HG02588 (cell line): ENCODE measurements at regions not wholly inside any gene's neighbourhood (a gene's known extent, or its start where the extent isn't known, plus 50 kb on each side); places are given as distances from the start of the nearest gene placed in this dataset.

Experiments used
- ATAC-seq: cut with Tn5 transposase; IDR thresholded peaks from one replicate; pipeline ENCODE4 v1.9.1; 2021; ENCODE audit warnings: mild to moderate bottlenecking, moderate library complexity; ENCODE audit not compliant: unreplicated experiment

DNA sequence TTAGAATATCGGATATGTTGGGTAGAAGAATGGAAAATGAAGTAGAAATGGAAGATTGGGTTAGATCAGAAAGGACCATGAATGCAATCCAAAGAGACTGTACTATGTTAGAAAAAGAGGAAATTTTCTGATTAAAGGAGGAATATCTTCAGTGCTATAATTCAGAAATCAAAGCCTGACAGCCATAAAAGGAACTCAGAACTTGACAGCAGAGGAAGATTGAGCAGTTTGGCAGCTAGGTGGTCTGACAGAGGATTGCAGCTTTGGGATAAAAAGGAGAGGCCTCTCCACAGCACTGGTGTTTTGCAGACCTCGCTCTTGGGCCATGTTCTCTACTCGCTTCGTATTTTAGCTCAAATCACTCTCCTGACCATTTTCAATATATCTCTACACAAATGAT, 354.8 kb upstream of the SOX5 start:
- ATAC-seq = no peak

DNA sequence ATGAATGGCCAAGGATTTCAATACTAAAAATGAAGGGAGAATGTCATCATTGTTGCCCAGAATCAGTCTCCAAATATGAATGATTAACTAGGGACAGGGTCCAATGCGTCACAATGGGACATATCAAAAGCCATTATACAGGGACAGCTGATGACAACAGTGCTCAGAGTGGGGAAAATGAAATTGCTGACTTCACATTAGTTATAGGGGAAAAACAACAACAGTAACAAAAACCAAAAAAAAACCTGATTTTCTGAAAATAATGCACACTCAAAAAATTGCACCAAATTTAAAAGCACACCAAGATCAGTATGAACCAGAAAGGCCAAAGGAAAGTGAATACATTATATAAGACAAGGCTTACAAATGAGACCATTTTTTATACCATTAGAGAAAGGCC, 353.2 kb upstream of the SOX5 start:
- no peak for ATAC-seq

DNA sequence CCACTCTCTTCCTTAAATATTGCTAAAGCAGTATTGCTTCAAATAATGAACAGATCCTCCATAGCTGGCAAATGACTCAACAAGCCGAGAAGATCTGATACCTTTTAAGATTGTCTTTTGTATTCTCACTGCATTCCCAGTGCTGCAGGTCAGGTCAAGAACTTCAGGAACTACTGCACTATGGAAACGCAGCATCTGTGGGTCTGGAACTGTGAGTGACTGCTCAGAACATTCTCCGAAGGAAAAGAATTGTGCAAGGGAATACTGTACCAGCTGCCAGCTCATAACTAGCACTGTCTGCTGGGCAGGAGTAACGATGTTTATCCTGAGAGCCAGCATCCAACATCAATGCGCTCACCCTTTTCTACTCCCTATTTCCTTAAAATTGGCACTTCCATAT, 348.0 kb upstream of the SOX5 start:
- no peak for ATAC-seq

DNA sequence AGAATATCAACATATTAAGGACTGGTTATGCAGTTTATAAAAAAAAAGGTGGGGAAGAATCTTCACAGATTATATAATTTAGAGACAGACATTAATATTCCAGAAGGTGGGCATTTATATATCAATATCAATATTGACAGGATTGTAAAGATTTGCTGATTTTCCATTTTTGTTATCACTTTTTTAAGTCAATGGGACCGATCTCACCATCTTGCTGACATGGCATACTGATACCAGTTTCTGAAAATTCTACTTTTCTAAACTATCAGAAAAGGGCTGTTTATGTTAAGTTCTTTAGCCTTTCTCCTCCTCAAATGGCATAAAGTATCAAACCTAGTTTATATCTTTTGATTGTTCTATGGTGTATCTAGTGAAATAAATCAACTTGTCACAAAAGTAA, 344.1 kb upstream of the SOX5 start:
- ATAC-seq = no peak

DNA sequence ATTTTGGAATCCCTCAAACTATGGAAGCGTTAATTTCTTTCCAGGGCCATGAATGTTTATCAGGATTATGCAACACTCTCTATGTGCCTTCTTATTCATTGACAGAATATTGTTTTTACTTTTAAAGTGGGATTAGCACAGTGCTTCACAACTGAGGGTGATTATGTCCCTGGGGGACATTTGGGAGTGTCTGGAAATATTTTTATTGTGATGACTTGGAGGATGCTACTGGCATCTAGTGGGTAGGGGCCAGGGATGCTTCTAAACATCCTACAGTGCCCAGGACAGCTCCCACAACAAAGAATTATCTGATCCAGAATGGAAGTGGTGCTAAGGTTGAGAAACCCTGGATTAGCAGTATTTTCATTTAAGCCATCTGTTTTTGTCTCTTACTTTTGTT, 338.5 kb upstream of the SOX5 start:
- ATAC-seq = no peak

DNA sequence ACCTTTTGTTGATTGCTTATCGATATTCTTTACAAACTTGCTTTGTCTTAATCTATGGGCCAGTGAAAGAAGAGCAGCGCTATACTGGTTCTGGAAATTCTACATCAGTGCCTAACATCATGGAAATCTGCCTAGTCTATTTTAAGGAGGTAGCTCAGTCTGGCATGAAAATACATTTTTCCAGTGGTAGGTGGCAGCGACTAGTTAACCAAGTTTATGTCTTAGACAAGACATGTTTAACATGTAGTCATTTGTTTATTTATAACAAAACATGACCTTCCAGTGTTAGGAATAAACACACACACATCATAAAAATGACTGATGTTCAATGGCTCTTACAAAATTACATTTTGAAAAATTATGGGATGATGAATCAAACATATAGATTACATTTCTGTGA, 336.0 kb upstream of the SOX5 start:
- ATAC-seq = no peak

DNA sequence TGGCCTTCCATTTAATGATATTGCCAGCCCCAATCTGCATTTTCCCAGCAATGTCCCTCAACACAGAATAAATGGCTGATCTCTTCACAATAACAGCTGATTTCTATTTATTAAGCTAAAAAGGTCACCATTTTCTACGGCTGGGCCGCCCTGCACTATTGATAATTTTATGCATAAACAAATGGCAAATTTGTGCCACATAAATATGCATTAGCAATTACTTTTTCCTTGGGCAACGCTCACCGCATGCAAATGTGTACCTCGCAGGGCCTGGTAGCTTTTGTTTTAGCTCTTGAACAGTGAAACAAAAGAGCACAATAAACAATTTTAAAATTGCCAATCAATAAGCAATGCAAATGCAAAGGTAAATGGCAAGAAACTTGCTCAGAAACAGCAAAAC, 331.9 kb upstream of the SOX5 start:
- no peak for ATAC-seq

DNA sequence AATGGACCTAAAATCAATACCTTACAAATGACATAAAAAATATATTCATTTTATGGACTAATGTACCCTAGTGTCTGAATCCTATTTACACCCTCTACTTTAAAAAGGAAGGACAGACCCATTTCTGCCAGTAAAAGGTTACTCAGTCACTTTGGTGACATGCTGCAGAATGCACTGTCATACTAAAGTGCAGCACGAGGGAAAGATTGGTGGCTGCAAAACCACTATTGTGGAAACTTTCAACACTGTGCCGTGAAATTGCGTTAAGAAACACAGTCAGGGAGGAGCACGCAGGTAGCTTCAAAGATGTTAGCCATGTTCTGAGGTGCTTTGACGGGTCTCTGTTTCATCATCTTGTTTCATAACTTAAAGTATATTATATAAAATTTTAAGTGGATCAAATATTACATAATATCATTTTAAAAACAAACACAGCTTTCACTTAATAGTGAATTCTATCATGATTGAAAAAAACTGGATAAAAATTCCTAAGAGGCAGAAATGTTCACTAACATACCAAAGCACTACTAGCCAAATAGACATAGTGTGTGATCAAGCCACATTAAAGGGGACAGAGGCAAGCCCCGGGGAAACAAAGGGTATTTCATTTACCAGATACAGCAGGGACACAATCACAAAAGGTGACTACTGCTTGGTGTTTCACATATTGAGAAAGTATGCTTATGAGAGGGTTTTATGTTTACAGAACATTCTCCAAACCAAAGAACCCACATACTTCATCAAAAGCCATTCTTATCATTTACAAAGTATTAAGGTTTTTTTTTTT, 330.8 kb upstream of the SOX5 start:
- no peak for ATAC-seq

DNA sequence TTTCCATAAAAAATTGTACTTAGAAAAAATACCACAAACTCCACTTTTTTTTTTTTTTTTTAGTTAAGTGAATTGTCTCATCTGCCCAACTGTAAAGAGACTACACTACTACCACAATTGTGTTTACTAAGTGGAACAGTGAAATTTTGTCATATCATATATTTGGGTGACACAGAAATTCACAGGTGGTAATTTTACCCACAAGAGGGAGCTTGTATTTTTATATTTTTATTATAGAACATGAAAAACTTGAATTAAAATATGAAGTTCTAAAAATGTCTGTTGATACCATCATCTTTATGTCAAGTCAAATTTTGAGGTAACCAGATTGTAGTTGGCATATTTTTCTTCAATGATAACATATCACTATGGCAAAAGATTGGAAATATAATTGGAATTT, 329.4 kb upstream of the SOX5 start:
- no peak for ATAC-seq

DNA sequence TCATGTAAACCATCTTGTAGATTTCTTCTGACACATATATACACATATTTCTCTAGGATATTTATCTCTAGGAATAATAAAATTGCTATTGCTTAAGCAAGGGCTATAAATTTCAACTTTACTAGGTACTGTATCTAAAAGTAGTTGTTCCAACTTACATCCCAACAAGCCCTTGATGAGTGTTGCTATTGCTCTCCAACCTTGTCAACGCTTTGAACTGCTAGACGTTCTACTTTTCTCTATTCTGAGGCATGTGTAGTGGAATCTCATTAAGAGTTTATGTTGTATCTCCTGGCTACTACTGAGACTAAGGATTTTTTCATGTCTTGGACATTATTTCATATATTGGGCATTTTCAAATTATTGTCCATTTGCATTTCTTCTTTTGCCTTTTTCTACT, 321.5 kb upstream of the SOX5 start:
- ATAC-seq = no peak

DNA sequence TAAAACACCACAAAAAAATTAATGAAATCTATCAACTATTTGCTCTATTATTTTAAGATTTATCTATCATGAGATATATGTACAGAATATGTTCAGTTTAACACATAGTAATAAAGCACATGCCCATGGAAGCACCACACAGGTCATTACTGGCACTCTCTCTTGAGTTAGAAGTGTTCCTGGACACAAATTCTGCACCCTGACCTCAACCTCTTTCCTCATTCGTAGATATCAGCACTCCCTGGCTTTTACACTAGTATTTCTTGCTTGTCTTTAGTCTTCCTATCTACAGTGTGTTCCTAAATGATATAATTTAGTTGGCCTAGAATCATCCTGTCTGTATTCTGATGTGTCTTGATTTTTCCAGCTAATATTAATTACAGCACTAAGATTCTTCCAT, 321.0 kb upstream of the SOX5 start:
- no peak for ATAC-seq

DNA sequence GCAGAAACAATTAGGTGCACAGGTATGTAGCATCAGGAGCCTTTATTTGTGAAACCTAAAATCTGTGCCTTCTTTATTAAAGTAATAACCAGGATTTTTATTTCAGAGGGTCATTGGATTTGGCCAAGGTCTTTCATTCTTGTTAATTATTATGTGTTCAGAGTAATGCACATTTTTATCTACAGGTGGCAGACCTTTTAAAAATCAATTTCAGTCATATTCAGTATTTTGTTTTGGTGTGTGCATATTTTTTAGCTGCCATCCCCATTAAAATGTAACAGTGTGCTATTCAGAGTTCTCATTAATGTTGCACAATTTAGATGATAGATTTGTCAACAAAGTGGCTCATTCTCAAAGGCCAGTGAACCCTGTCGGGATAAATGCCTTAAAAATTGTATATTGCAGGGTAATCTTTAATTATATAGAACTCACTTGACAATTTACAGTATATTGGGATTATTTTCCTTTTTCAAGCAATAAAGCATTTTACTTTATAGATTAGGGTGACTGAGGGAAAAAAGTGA, 319.3 kb upstream of the SOX5 start:
- ATAC-seq = no peak

DNA sequence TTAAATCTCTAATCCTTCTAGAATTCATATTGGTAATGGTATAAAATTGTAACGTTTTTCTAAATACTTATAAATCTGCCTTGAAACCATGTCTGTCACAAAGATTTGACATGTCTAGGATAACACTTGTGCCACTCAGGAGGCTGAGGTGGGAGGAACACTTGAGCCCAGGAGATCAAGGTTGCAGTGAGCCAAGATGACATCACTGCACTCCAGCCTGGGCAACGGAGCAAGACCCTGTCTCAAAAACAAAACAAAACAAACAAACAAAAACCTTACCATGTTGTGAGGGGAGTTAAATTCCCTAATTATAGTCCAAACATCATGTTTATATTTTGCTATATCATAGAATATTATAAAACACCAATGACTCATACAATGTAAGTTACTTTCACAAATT, 317.5 kb upstream of the SOX5 start:
- ATAC-seq = no peak

DNA sequence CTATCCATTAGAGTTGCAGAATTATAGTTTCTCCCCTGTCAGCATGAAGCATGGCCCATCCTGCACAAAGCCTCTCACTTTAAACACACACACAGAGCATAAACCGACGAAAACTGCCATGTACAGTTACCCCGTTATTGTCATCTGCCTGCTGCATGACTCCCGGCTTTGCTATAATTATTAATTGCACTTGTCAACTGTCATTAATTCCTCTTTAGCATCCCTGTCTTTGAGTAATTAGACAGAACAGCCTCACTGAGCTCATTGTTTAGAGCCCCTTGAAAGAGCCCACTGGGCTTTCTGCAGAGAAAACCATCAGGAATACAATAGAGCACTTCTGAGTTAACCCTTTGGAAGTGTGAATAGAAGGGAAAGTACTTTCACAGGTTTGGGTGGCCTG, 307.2 kb upstream of the SOX5 start:
- ATAC-seq = no peak

DNA sequence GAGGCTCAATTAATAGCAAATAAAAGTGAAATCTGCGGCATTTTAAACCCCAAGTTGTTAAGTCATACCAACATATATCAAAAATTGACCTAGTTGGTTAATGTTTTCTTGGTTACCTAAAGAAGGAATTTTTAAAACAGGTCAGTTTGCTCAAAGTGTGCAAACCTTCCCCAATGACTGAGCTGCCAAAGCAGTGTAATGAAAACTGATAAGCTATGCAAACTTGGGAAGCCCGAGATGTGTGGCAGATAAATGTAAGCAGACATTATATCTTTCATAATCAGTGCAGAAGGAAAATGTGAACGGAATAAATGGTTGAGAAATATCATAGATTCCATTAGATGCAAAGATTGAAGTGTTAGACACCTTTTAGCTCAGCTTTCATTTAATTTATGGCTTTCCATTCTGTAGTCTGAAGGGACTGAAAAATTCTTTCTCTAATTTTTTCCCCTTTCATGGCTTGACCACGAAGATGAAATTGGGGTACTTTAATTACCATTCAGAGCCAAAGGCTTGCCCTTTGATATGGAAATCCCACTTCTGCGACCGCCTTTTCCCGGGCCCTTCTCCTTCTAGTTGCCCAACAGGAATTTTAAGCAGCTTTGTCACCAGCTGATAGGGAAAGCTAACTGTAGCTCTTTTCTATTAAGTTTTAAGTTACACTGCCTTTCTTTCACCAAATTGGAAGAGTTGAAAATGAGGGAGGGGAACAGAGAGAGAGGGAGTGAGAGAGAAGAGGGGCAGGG, 306.6 kb upstream of the SOX5 start:
- ATAC-seq = no peak

DNA sequence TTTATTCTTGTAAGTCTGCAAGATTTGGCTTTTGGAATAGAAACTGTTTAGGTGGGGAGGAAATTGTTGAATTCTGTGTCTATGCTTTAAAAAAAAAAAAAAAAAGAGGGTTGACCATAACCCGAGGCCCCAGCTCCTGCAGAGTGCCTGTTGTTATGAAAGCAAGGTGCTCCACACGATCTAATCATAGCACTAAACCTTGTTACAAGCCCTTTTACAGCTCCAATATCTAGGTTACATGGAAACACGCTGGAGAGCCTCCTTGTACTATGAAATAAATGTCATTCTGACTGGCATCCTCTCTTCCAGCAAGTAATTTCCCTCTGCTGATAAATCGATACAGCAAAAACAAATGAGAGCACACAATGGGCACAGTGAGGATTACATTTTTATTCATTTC, 303.1 kb upstream of the SOX5 start:
- no peak for ATAC-seq

DNA sequence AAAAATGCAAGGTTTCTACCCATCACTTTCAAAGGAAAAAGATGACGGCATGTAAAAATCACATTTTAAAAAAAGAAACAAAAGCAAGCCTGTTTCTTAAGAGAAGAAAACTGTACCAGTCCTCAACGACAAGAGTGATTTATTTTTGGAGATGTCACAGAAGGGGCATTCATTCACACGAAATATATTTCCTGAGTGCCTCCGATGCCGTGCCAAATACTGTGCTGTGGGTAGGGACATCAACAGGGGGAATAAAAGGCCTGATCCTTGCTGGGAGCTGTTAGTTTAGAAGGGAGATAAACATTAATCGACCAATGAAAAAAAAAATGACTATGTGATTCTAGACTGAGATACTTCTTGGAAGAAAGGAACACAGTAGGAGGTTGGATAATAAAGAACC, 297.5 kb upstream of the SOX5 start:
- ATAC-seq = no peak

DNA sequence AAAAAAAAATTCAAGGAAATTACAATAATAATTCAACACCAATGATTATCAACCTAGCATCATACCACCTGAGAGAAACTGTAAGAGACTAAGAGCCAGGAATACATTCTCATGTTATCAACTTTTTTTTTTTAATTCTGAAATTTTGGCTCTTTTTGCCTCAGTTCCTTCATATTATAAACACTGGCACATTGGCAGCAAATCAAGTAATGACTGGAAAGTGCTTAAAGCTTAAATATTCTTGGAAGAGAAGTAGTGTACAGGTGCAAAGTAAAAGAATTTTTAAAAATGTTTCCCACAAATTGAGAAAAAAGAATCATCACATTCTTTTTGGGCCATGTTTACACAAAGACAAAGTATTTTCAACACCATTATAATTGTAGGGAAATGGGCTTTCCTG, 296.9 kb upstream of the SOX5 start:
- no peak for ATAC-seq

DNA sequence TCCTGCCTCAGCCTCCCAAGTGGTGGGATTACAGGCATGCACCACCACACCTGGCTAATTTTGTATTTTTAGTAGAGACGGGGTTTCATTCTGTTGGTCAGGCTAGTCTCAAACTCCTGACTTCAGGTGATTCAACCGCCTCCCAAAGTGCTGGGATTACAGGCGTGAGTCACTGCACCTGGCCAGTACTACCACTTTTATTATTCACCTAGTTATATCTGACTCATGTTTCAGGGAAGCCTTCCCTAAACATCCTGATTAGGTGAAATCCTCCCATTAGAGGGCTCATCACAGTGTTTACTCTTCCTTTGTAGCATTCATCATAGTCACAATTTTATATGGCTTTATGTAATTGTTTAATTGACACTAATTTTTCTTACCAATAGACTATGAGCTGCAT, 295.3 kb upstream of the SOX5 start:
- ATAC-seq = no peak

DNA sequence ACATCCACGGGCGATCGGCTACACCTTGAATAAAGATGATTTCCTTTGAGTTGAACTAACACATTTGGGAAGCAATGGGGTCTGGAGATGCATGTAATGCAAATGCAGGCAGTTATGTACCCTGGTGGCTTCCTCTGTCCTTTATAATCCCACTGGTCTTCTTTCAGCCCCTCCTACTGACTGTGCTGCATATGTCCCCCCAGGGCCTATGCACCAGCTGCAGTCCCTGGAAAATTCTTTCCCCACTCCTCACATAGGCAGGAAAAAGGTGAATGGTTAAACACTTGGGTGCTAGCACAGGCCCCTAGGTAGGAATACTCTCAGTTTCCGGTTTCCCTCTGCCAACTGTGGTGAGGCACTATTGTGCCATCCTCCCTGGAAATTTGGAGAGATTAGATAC, 294.8 kb upstream of the SOX5 start:
- no peak for ATAC-seq

DNA sequence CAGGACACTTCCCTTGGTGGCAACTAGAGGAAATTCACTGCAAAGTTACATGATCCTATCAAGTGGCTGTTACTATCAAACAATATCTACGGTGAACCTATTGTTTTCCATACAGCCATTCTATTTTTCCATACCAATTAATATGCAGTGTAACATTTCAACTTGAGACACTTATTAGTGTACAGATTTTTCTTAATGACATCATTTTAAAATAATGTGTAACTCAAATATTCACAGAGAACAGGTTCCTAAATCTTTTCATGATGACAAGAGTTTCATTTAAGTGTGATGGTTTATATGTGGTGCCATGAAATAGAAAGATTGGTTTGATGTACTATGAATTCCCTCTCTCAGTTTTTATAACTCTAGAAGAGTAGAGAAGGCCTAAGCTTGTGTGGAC, 291.2 kb upstream of the SOX5 start:
- ATAC-seq = no peak

DNA sequence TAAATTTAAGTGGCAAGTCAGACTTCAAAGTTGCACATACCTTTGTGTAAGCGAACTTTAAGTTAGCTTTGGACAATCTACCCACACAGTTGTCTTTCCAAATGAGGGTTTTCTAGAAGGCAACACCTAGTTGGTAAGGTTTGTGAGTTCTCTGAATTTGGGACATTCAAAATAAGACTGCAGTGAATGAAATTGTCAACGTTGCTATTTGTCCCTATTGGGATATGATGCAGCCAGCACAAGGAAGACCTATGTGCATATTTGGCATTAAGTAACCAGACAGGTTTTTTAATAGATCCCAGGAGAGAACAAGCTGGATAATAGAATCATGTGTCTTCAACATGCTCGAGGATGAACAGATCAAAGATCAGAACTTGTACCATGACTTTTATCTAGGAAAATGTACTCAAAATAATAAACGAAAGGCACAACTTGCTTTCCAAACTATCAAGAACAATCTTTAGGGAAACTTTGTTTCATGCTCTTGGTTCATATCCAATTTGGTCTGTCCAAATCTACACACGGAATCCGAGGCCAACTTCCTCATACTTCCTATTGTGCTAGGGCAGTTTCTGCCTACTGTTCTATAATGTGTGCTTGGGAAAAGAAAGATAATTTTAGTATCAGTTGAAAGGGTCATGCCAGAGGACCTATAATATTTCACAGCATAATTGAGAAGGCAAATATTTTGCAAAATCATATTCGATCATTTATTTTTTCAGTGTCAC, 284.2 kb upstream of the SOX5 start:
- ATAC-seq = no peak
